Gastroesophageal sphincter (tissue), 3 donors: ENCODE measurements at regions not wholly inside any gene's neighbourhood (a gene's known extent, or its start where the extent isn't known, plus 50 kb on each side); places are given as distances from the start of the nearest gene placed in this dataset.

Source experiments
- CTCF ChIP-seq, 4 experiments: fragments of 200-600 bp in 2 of 4; fragments of 450-650 bp in 2 of 4; sonication (generic) in 1 of 4; IDR thresholded peaks; one replicate each; pipeline ENCODE4 v1.5.1; 2017 to 2019; ENCODE audit warnings: antibody characterized with exemption in 4 of 4, mild to moderate bottlenecking in 2 of 4, moderate library complexity in 2 of 4
- EP300 ChIP-seq: sonication (generic); formaldehyde crosslinking; IDR thresholded peaks from one replicate; pipeline ENCODE4 v1.6.1; 2017; ENCODE audit warnings: antibody characterized with exemption, mild to moderate bottlenecking
- POLR2A ChIP-seq, 2 donors: fragments of 450-650 bp; IDR thresholded peaks; one replicate each; pipeline ENCODE4 v1.6.1; 2017; ENCODE audit warnings: antibody characterized with exemption in 2 of 2, mild to moderate bottlenecking in 2 of 2, moderate library complexity in 1 of 2
- POLR2AphosphoS5 ChIP-seq: sonication (generic); formaldehyde crosslinking; IDR thresholded peaks from one replicate; pipeline ENCODE4 v1.6.1; 2017; ENCODE audit warnings: antibody characterized with exemption

- no peak for TF ChIP-seq POLR2AphosphoS5
- TF ChIP-seq CTCF (IDR thresholded peaks at IDR 0.05): no peak
- no peak for TF ChIP-seq POLR2A (IDR thresholded peaks at IDR 0.05)
- TF ChIP-seq EP300: no peak
Observed at GRCh38 chr5:3484836-3485235, 110.8 kb upstream of the IRX1 start.
